Caco-2 (cell line): ENCODE measurements at regions not wholly inside any gene's neighbourhood (a gene's known extent, or its start where the extent isn't known, plus 50 kb on each side); places are given as distances from the start of the nearest gene placed in this dataset.
A peak's percentile ranks its signal among the peaks of the same experiment; 100 is the strongest.

Source experiments
- BruUV-seq: library from RNA; stranded (reverse); fragments of 400-500 nt; replicated peaks from 2 replicates; lab custom pipeline; 2021; lab: Mats Ljungman, UMichigan
- CTCF ChIA-PET: fragments of 300-600 bp; sonication (Branson Sonifier 250); formaldehyde crosslinking; loops from one replicate; lab custom pipeline; 2022; ENCODE audit warnings: antibody characterized with exemption; lab: Charles Lee
- POLR2A ChIA-PET: fragments of 300-600 bp; sonication (Branson Sonifier 250); formaldehyde crosslinking; loops from one replicate; lab custom pipeline; 2022; ENCODE audit warnings: antibody characterized with exemption; lab: Charles Lee
- DNase-seq, 2 experiments: peaks; one replicate each; pipeline versions ENCODE4 v3.0.0 to v3.0.0-alpha.2; 2020 to 2022
- H3K27me3 ChIP-seq: replicated peaks from 2 replicates; pipeline ENCODE4 v1.6.0; 2011; ENCODE audit warnings: low read length; ENCODE audit not compliant: control insufficient read depth, insufficient read depth
- H3K36me3 ChIP-seq: 2 replicates; pipeline ENCODE4 v1.5.1; 2011; ENCODE audit warnings: low read length; ENCODE audit not compliant: control insufficient read depth, insufficient read depth
- H3K4me1 ChIP-seq: fragments of 250-450 bp; sonication (Bioruptor Pico); 2 replicates; pipeline ENCODE4 v1.5.1; 2020; ENCODE audit warnings: mild to moderate bottlenecking
- H3K4me3 ChIP-seq: 2 replicates; pipeline ENCODE4 v1.5.1; 2011; ENCODE audit warnings: low read depth, mild to moderate bottlenecking, control low read depth, low read length
- H3K9me3 ChIP-seq: fragments of 250-450 bp; sonication (Bioruptor Pico); 2 replicates; pipeline ENCODE4 v1.5.1; 2020; ENCODE audit warnings: mild to moderate bottlenecking, moderate library complexity
- H3K27ac Mint-ChIP-seq: one replicate; pipeline ENCODE4 v1.8.0; 2022; ENCODE audit warnings: mixed read lengths; ENCODE audit not compliant: unreplicated experiment
- H3K27me3 Mint-ChIP-seq: one replicate; pipeline ENCODE4 v1.8.0; 2022; ENCODE audit warnings: mixed read lengths; ENCODE audit not compliant: insufficient read depth, unreplicated experiment
- H3K36me3 Mint-ChIP-seq: one replicate; pipeline ENCODE4 v1.8.0; 2022; ENCODE audit warnings: mild to moderate bottlenecking, mixed read lengths; ENCODE audit not compliant: insufficient read depth, unreplicated experiment
- H3K4me1 Mint-ChIP-seq: one replicate; pipeline ENCODE4 v1.8.0; 2022; ENCODE audit warnings: low read depth, mixed read lengths; ENCODE audit not compliant: unreplicated experiment
- H3K4me3 Mint-ChIP-seq: one replicate; pipeline ENCODE4 v1.8.0; 2022; ENCODE audit warnings: mild to moderate bottlenecking, moderate library complexity, mixed read lengths; ENCODE audit not compliant: unreplicated experiment
- H3K9me3 Mint-ChIP-seq: one replicate; pipeline ENCODE4 v1.8.0; 2022; ENCODE audit warnings: mixed read lengths; ENCODE audit not compliant: unreplicated experiment
- CTCF ChIP-seq, 2 experiments: fragments of 200-600 bp in 1 of 2; IDR thresholded peaks; 1 replicate in 1 of 2; 2 replicates in 1 of 2; pipeline versions ENCODE4 v1.5.1 to v1.8.0; 2011 to 2022; ENCODE audit warnings: antibody characterized with exemption in 1 of 2, control low read depth in 1 of 2, inconsistent platforms in 1 of 2, low read depth in 1 of 2, low read length in 1 of 2, mild to moderate bottlenecking in 1 of 2, moderate library complexity in 1 of 2; ENCODE audit not compliant: insufficient read depth in 1 of 2, severe bottlenecking in 1 of 2, unreplicated experiment in 1 of 2
- intact Hi-C: fragments of 100-400 bp; cut with micrococcal nuclease; formaldehyde crosslinking; loops from one replicate; pipeline ENCODE4 v1.10.0; 2022; ENCODE audit not compliant: unreplicated experiment

- H3K36me3 Mint-ChIP-seq, result no peaks in the 10 kb centered on the region
- intact Hi-C loops, result loop anchor here (5.0 kb wide), 1 partner anchor 226 kb away; no protein-coding TSS in a partner anchor
- Histone ChIP-seq H3K27me3 (no peaks in the 10 kb centered on the region; the same call in 1 of the 2 replicates), H3K4me1 (no peaks in the 10 kb centered on the region), H3K4me3 (no peak overlapping the region), H3K36me3 (no peaks in the 10 kb centered on the region), H3K9me3 (no peaks in the 10 kb centered on the region)
- TF ChIP-seq CTCF (IDR thresholded peaks at IDR 0.05; ENCODE audit: insufficient read depth in 1 of 2, low read depth in 1 of 2, low read length in 1 of 2, severe bottlenecking in 1 of 2, unreplicated experiment in 1 of 2), result no peak
- no peaks in the 10 kb centered on the region for H3K9me3 Mint-ChIP-seq
- ChIA-PET POLR2A (no interaction called here), CTCF (no interaction called here)
- no peaks in the 10 kb centered on the region for H3K4me1 Mint-ChIP-seq
- DNase-seq, result no peak
- no peak overlapping the region for H3K4me3 Mint-ChIP-seq
- no peak overlapping the region for H3K27ac Mint-ChIP-seq
- peaks cover 16% of the 10 kb centered on the region for H3K27me3 Mint-ChIP-seq
- BruUV-seq, result no TSS peak
These were observed 104.5 kb upstream of the SFSWAP start for GRCh38 chr12:131606218-131606901.

GRCh38 chr12:131607658-131608447, 103.0 kb upstream of the SFSWAP start:
- Mint-ChIP-seq H3K27ac (no peak overlapping the region), H3K27me3 (peaks cover 14% of the 10 kb centered on the region), H3K4me1 (no peaks in the 10 kb centered on the region), H3K4me3 (no peak overlapping the region), H3K36me3 (no peaks in the 10 kb centered on the region), H3K9me3 (no peaks in the 10 kb centered on the region)
- BruUV-seq, result no TSS peak
- DNase-seq, result no peak
- ChIA-PET CTCF (no interaction called here), POLR2A (no interaction called here)
- Histone ChIP-seq H3K36me3 (no peaks in the 10 kb centered on the region), H3K27me3 (no peaks in the 10 kb centered on the region; the same call in 1 of the 2 replicates), H3K4me1 (no peaks in the 10 kb centered on the region), H3K9me3 (no peaks in the 10 kb centered on the region), H3K4me3 (no peak overlapping the region)
- no peak for TF ChIP-seq CTCF (IDR thresholded peaks at IDR 0.05; ENCODE audit: insufficient read depth in 1 of 2, low read depth in 1 of 2, low read length in 1 of 2, severe bottlenecking in 1 of 2, unreplicated experiment in 1 of 2)
- intact Hi-C loops, result loop anchor here (5.0 kb wide), 1 partner anchor 224 kb away; no protein-coding TSS in a partner anchor

GRCh38 chr12:131608740-131609690, 101.9 kb upstream of the SFSWAP start:
- no peaks in the 10 kb centered on the region for H3K4me1 Mint-ChIP-seq
- Histone ChIP-seq H3K4me3 (no peak overlapping the region), H3K36me3 (no peaks in the 10 kb centered on the region), H3K9me3 (no peaks in the 10 kb centered on the region), H3K4me1 (no peaks in the 10 kb centered on the region), H3K27me3 (no peaks in the 10 kb centered on the region; the same call in 1 of the 2 replicates)
- no peak overlapping the region for H3K27ac Mint-ChIP-seq
- POLR2A ChIA-PET, result no interaction called here
- peak; percentile 54 to 73 for DNase-seq
- no peaks in the 10 kb centered on the region for H3K9me3 Mint-ChIP-seq
- H3K4me3 Mint-ChIP-seq, result no peak overlapping the region
- intact Hi-C loops, result loop anchor here (5.0 kb wide), 1 partner anchor 223 kb away; no protein-coding TSS in a partner anchor
- TF ChIP-seq CTCF (IDR thresholded peaks at IDR 0.05; ENCODE audit: insufficient read depth in 1 of 2, low read depth in 1 of 2, low read length in 1 of 2, severe bottlenecking in 1 of 2, unreplicated experiment in 1 of 2), result peak; percentile 72 to 76
- no peaks in the 10 kb centered on the region for H3K36me3 Mint-ChIP-seq
- CTCF ChIA-PET, result no interaction called here
- no TSS peak for BruUV-seq
- peaks cover 23% of the 10 kb centered on the region for H3K27me3 Mint-ChIP-seq
